Mucosa of descending colon (tissue), 3 donors: ENCODE measurements at regions not wholly inside any gene's neighbourhood (a gene's known extent, or its start where the extent isn't known, plus 50 kb on each side); places are given as distances from the start of the nearest gene placed in this dataset.

Source experiments
- ATAC-seq: fragments of 200-7000 bp; cut with Tn5 transposase; one replicate; pipeline ENCODE4 v1.9.1; 2020; ENCODE audit warnings: mild to moderate bottlenecking, moderate library complexity
- DNase-seq, 3 donors: peaks; one replicate each; pipeline ENCODE4 v3.0.0-alpha.2; 2020
- H3K36me3 ChIP-seq: fragments of 200-600 bp; one replicate; pipeline ENCODE4 v1.8.0; 2021; ENCODE audit warnings: low read depth, mild to moderate bottlenecking
- H3K4me1 ChIP-seq: fragments of 200-600 bp; one replicate; pipeline ENCODE4 v1.8.0; 2021; ENCODE audit warnings: low read depth, mild to moderate bottlenecking
- H3K4me3 ChIP-seq: fragments of 200-600 bp; one replicate; pipeline ENCODE4 v1.8.0; 2021; ENCODE audit warnings: mild to moderate bottlenecking
- H3K9me3 ChIP-seq: fragments of 200-600 bp; one replicate; pipeline ENCODE4 v1.8.0; 2021; ENCODE audit warnings: mild to moderate bottlenecking
- intact Hi-C, 2 donors: fragments of 100-400 bp; cut with DNase I in 1 of 2; cut with micrococcal nuclease in 1 of 2; formaldehyde crosslinking; loops; one replicate each; pipeline versions ENCODE4 v1.11.0 to v1.11.1; 2022; cut with DNase I, micrococcal nuclease
- TF ChIP-seq, protein P1 (sequence below): fragments of 200-600 bp; IDR thresholded peaks from one replicate; pipeline ENCODE4 v1.8.0; 2022; ENCODE audit warnings: antibody characterized with exemption, mild to moderate bottlenecking
- donor health status: DM: no; HTN: no; CAD: no; lungs with moderate emphysema.
- donor health status: DM: no; HTN: no; CAD: no.
- donor health status: DM: no; HTN: yes; CAD: no.

- no peak for ATAC-seq
- TF ChIP-seq, protein P1, sequence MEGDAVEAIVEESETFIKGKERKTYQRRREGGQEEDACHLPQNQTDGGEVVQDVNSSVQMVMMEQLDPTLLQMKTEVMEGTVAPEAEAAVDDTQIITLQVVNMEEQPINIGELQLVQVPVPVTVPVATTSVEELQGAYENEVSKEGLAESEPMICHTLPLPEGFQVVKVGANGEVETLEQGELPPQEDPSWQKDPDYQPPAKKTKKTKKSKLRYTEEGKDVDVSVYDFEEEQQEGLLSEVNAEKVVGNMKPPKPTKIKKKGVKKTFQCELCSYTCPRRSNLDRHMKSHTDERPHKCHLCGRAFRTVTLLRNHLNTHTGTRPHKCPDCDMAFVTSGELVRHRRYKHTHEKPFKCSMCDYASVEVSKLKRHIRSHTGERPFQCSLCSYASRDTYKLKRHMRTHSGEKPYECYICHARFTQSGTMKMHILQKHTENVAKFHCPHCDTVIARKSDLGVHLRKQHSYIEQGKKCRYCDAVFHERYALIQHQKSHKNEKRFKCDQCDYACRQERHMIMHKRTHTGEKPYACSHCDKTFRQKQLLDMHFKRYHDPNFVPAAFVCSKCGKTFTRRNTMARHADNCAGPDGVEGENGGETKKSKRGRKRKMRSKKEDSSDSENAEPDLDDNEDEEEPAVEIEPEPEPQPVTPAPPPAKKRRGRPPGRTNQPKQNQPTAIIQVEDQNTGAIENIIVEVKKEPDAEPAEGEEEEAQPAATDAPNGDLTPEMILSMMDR, result no peak
- Histone ChIP-seq H3K9me3 (no peaks in the 10 kb centered on the region), H3K4me3 (no peak overlapping the region), H3K36me3 (no peaks in the 10 kb centered on the region), H3K4me1 (no peaks in the 10 kb centered on the region)
- no peak for DNase-seq
- intact Hi-C loops, result no loop called here
Measured at GRCh38 chr14:101335061-101335661, 226.1 kb upstream of the DIO3 start.

- H3K4me1 ChIP-seq, result no peaks in the 10 kb centered on the region
- no peak for DNase-seq
- H3K4me3 ChIP-seq, result no peak overlapping the region
- ATAC-seq, result no peak
- H3K9me3 ChIP-seq, result no peaks in the 10 kb centered on the region
- H3K36me3 ChIP-seq, result no peaks in the 10 kb centered on the region
- TF ChIP-seq, protein P1, result no peak
- intact Hi-C loops, result no loop called here
Measured at GRCh38 chr14:101336183-101336582, 225.1 kb upstream of the DIO3 start.

DNA sequence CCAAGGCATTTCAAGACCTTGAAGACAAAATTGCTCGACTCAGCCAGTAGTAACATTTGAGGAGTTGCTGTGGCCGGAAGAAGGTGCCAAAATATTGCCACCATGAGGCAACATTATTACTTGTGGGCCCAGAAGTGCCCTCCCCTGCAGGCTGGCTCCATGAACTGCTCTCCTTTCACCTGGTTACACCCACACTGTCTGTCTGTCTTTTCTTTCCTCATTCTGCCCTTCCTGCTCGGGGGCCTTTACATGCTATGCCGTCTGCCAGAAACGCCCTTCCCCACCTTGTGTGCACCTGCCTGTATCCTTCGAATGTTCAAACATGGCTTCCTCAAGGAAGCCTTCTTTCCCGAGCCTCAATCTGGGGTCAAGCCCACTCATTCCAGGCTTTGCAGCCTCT, 224.2 kb upstream of the DIO3 start:
- peak; percentile 60 for ATAC-seq
- H3K36me3 ChIP-seq, result no peaks in the 10 kb centered on the region
- H3K9me3 ChIP-seq, result no peaks in the 10 kb centered on the region
- H3K4me3 ChIP-seq, result no peak overlapping the region
- TF ChIP-seq, protein P1, result no peak
- DNase-seq, result no peak
- intact Hi-C loops, result no loop called here
- H3K4me1 ChIP-seq, result no peaks in the 10 kb centered on the region

GRCh38 chr14:101340556-101340955, 220.7 kb upstream of the DIO3 start:
- Histone ChIP-seq H3K9me3 (no peaks in the 10 kb centered on the region), H3K4me1 (no peaks in the 10 kb centered on the region), H3K36me3 (no peaks in the 10 kb centered on the region), H3K4me3 (no peak overlapping the region)
- TF ChIP-seq, protein P1, result no peak
- DNase-seq (no peak), ATAC-seq (no peak)
- intact Hi-C loops, result no loop called here

GRCh38 chr14:101347893-101348777, 213.2 kb upstream of the DIO3 start:
- peaks cover 2% of the 10 kb centered on the region for H3K9me3 ChIP-seq
- DNase-seq (peak in 1 of 3 donors; percentile 27), ATAC-seq (no peak)
- intact Hi-C loops, result no loop called here
- H3K4me1 ChIP-seq, result no peaks in the 10 kb centered on the region
- H3K36me3 ChIP-seq, result no peaks in the 10 kb centered on the region
- TF ChIP-seq, protein P1, result no peak
- H3K4me3 ChIP-seq, result no peak overlapping the region
